DND-41 (cell line): ENCODE measurements at regions not wholly inside any gene's neighbourhood (a gene's known extent, or its start where the extent isn't known, plus 50 kb on each side); places are given as distances from the start of the nearest gene placed in this dataset.
A peak's percentile ranks its signal among the peaks of the same experiment; 100 is the strongest.

Experiments used
- ATAC-seq: fragments of 200-7000 bp; cut with Tn5 transposase; 3 replicates; pipeline ENCODE4 v1.9.1; 2021; ENCODE audit warnings: low read depth; ENCODE audit not compliant: insufficient read depth
- DNase-seq: peaks from one replicate; pipeline ENCODE4 v3.0.0-alpha.2; 2020
- H2AFZ ChIP-seq: 2 replicates; pipeline ENCODE4 v1.6.0; 2012; ENCODE audit warnings: low read depth, low read length
- H3K27ac ChIP-seq: 2 replicates; pipeline ENCODE4 v1.5.1; 2012; ENCODE audit warnings: low read length, inconsistent platforms
- H3K27me3 ChIP-seq: fragments of 200-600 bp; sonication (generic); 2 replicates; pipeline ENCODE4 v1.6.0; 2012; ENCODE audit warnings: low read length, mild to moderate bottlenecking, inconsistent platforms; ENCODE audit not compliant: insufficient read depth, poor library complexity
- H3K36me3 ChIP-seq: 2 replicates; pipeline ENCODE4 v1.5.1; 2012; ENCODE audit warnings: low read length, inconsistent platforms; ENCODE audit not compliant: insufficient read depth
- H3K4me1 ChIP-seq: 2 replicates; pipeline ENCODE4 v1.5.1; 2012; ENCODE audit warnings: mild to moderate bottlenecking, low read length; ENCODE audit not compliant: insufficient read depth
- H3K4me2 ChIP-seq: 2 replicates; pipeline ENCODE4 v1.6.0; 2012; ENCODE audit warnings: mild to moderate bottlenecking, moderate library complexity, low read length, inconsistent platforms; ENCODE audit not compliant: insufficient read depth
- H3K4me3 ChIP-seq, 2 experiments: fragments of 200-600 bp in 1 of 2; shearing (Covaris generic) in 1 of 2; 2 replicates each; pipeline ENCODE4 v1.5.1; 2012 to 2016; ENCODE audit warnings: inconsistent platforms in 2 of 2, low read length in 2 of 2, mild to moderate bottlenecking in 2 of 2, low read depth in 1 of 2, moderate library complexity in 1 of 2
- H3K79me2 ChIP-seq: 2 replicates; pipeline ENCODE4 v1.6.0; 2012; ENCODE audit warnings: low read length, inconsistent platforms; ENCODE audit not compliant: insufficient read depth
- H3K9ac ChIP-seq: 2 replicates; pipeline ENCODE4 v1.6.0; 2012; ENCODE audit warnings: low read depth, mild to moderate bottlenecking, inconsistent platforms, low read length, moderate library complexity
- H3K9me3 ChIP-seq: 2 replicates; pipeline ENCODE4 v1.5.1; 2012; ENCODE audit warnings: low read length, moderate library complexity, mild to moderate bottlenecking, inconsistent platforms; ENCODE audit not compliant: insufficient read depth, severe bottlenecking
- H4K20me1 ChIP-seq: 2 replicates; pipeline ENCODE4 v1.6.0; 2012; ENCODE audit warnings: low read length; ENCODE audit not compliant: insufficient read depth
- CTCF ChIP-seq: IDR thresholded peaks from 2 replicates; pipeline ENCODE4 v1.5.1; 2012; ENCODE audit warnings: borderline replicate concordance, low read length, moderate library complexity, mild to moderate bottlenecking; ENCODE audit not compliant: poor library complexity, severe bottlenecking; ENCODE audit errors: extremely low read depth
- EZH2 ChIP-seq: IDR thresholded peaks from 3 replicates; pipeline ENCODE4 v1.6.1; 2012; ENCODE audit warnings: borderline replicate concordance, low read depth, mild to moderate bottlenecking, moderate library complexity, low read length, inconsistent platforms; ENCODE audit not compliant: severe bottlenecking

GRCh38 chr2:128402911-128403670, 84.4 kb upstream of the HS6ST1 start:
- H3K27me3 ChIP-seq, result no peaks in the 10 kb centered on the region
- peak overlapping the region; percentile 32 for H3K27ac ChIP-seq
- 0 out of 2 replicates have a peak overlapping the region, but pooled peaks have one; percentile 3 for H2AFZ ChIP-seq
- no peaks in the 10 kb centered on the region for H4K20me1 ChIP-seq
- TF ChIP-seq EZH2, result no peak
- TF ChIP-seq CTCF, result no peak
- H3K9ac ChIP-seq, result no peak overlapping the region
- DNase-seq (peak; percentile 64), ATAC-seq (peak; percentile 87)
- H3K4me3 ChIP-seq, result no peak overlapping the region
- H3K36me3 ChIP-seq, result no peaks in the 10 kb centered on the region
- H3K4me2 ChIP-seq, result no peak overlapping the region
- peaks cover 37% of the 10 kb centered on the region for H3K4me1 ChIP-seq
- H3K9me3 ChIP-seq, result no peaks in the 10 kb centered on the region
- H3K79me2 ChIP-seq, result no peaks in the 10 kb centered on the region

- ATAC-seq (no peak), DNase-seq (no peak)
- no peak overlapping the region for H3K4me3 ChIP-seq
- H3K27me3 ChIP-seq, result no peaks in the 10 kb centered on the region
- TF ChIP-seq CTCF (no peak), EZH2 (no peak)
- no peak overlapping the region for H3K4me2 ChIP-seq
- H4K20me1 ChIP-seq, result no peaks in the 10 kb centered on the region
- no peaks in the 10 kb centered on the region for H3K36me3 ChIP-seq
- no peaks in the 10 kb centered on the region for H3K79me2 ChIP-seq
- H2AFZ ChIP-seq, result no peak overlapping the region
- no peaks in the 10 kb centered on the region for H3K9me3 ChIP-seq
- H3K9ac ChIP-seq, result no peak overlapping the region
- H3K27ac ChIP-seq, result peak overlapping the region; percentile 45; the same call in 1 of the 2 replicates
- peaks cover 47% of the 10 kb centered on the region for H3K4me1 ChIP-seq
These were observed 85.4 kb upstream of the HS6ST1 start for GRCh38 chr2:128403814-128404708.

GRCh38 chr2:128404709-128405466, 86.2 kb upstream of the HS6ST1 start:
- Histone ChIP-seq H3K4me2 (no peak overlapping the region), H3K27me3 (no peaks in the 10 kb centered on the region), H2AFZ (no peak overlapping the region), H3K4me1 (peaks cover 44% of the 10 kb centered on the region), H3K4me3 (no peak overlapping the region), H3K79me2 (no peaks in the 10 kb centered on the region), H3K9ac (no peak overlapping the region), H3K27ac (no peak overlapping the region), H3K9me3 (no peaks in the 10 kb centered on the region), H3K36me3 (no peaks in the 10 kb centered on the region), H4K20me1 (no peaks in the 10 kb centered on the region)
- DNase-seq, result no peak
- TF ChIP-seq CTCF, result no peak
- TF ChIP-seq EZH2, result no peak
- no peak for ATAC-seq
